Loucy (cell line): ENCODE measurements at regions not wholly inside any gene's neighbourhood (a gene's known extent, or its start where the extent isn't known, plus 50 kb on each side); places are given as distances from the start of the nearest gene placed in this dataset.

ENCODE experiments used
- EZH2phosphoT487 ChIP-seq: fragments of 200-600 bp; IDR thresholded peaks from 2 replicates; pipeline ENCODE4 v1.6.1; 2018; ENCODE audit warnings: antibody characterized with exemption, mild to moderate bottlenecking, moderate library complexity, borderline replicate concordance
- TF ChIP-seq, protein P1 (sequence below): fragments of 200-600 bp; sonication (generic); conservative IDR thresholded peaks from 2 replicates; pipeline ENCODE4 v1.5.1; 2014; ENCODE audit warnings: mild to moderate bottlenecking, antibody characterized with exemption, low read length

DNA sequence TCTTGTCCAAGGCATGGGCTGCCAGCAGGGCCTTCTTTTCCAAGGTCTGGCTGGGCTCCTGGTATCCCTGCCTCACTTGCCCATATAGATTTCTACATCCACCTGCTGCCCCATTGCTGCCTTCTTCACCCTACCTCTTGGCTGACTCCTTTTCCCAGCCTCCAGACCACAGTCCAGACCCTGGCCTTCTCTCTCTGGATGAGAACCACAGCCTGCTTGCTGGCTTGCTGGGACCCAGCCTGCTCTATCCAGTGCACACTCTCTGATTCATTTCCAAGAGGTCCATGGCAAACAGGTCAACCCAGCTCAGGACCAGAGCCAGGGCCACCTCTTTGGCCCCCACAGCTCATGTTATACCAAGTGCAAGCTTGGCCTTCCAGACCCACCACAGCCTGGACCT is 169.4 kb upstream of the BDNF start:
- TF ChIP-seq, protein P1, sequence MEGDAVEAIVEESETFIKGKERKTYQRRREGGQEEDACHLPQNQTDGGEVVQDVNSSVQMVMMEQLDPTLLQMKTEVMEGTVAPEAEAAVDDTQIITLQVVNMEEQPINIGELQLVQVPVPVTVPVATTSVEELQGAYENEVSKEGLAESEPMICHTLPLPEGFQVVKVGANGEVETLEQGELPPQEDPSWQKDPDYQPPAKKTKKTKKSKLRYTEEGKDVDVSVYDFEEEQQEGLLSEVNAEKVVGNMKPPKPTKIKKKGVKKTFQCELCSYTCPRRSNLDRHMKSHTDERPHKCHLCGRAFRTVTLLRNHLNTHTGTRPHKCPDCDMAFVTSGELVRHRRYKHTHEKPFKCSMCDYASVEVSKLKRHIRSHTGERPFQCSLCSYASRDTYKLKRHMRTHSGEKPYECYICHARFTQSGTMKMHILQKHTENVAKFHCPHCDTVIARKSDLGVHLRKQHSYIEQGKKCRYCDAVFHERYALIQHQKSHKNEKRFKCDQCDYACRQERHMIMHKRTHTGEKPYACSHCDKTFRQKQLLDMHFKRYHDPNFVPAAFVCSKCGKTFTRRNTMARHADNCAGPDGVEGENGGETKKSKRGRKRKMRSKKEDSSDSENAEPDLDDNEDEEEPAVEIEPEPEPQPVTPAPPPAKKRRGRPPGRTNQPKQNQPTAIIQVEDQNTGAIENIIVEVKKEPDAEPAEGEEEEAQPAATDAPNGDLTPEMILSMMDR, result no peak
- TF ChIP-seq EZH2phosphoT487, result no peak
